ENCODE measurements at regions not wholly inside any gene's neighbourhood (a gene's known extent, or its start where the extent isn't known, plus 50 kb on each side); places are given as distances from the start of the nearest gene placed in this dataset.

- DNase-seq (ENCODE audit: low read depth): no peak
- TF ChIP-seq CTCF (IDR thresholded peaks at IDR 0.05; ENCODE audit: low read depth, low read length) (no peak), MYC (IDR thresholded peaks at IDR 0.05; ENCODE audit: low read depth, low read length) (no peak), MAX (IDR thresholded peaks at IDR 0.05; ENCODE audit: low read depth, low read length) (no peak), POLR2A (IDR thresholded peaks at IDR 0.05; ENCODE audit: extremely low read depth, insufficient read length) (no peak)
- no peak overlapping the region for H3K4me3 ChIP-seq (ENCODE audit: low read depth, low read length)
These were observed 210.0 kb upstream of the PPP2R3A start for GRCh38 chr3:135755330-135756105.

- no peak overlapping the region for H3K4me3 ChIP-seq (ENCODE audit: low read depth, low read length)
- TF ChIP-seq POLR2A (IDR thresholded peaks at IDR 0.05; ENCODE audit: extremely low read depth, insufficient read length) (no peak), CTCF (IDR thresholded peaks at IDR 0.05; ENCODE audit: low read depth, low read length) (no peak), MYC (IDR thresholded peaks at IDR 0.05; ENCODE audit: low read depth, low read length) (no peak), MAX (IDR thresholded peaks at IDR 0.05; ENCODE audit: low read depth, low read length) (no peak)
- no peak for DNase-seq (ENCODE audit: low read depth)
These were observed 209.3 kb upstream of the PPP2R3A start for GRCh38 chr3:135756106-135756668.

GRCh38 chr3:135757421-135757820, 208.1 kb upstream of the PPP2R3A start:
- no peak for TF ChIP-seq POLR2A (IDR thresholded peaks at IDR 0.05; ENCODE audit: extremely low read depth, insufficient read length)
- TF ChIP-seq CTCF (IDR thresholded peaks at IDR 0.05; ENCODE audit: low read depth, low read length): no peak
- no peak for TF ChIP-seq MAX (IDR thresholded peaks at IDR 0.05; ENCODE audit: low read depth, low read length)
- TF ChIP-seq MYC (IDR thresholded peaks at IDR 0.05; ENCODE audit: low read depth, low read length): no peak
- no peak overlapping the region for H3K4me3 ChIP-seq (ENCODE audit: low read depth, low read length)
- no peak for DNase-seq (ENCODE audit: low read depth)

GRCh38 chr3:135758961-135759360, 206.6 kb upstream of the PPP2R3A start:
- no peak for DNase-seq (ENCODE audit: low read depth)
- TF ChIP-seq MYC (IDR thresholded peaks at IDR 0.05; ENCODE audit: low read depth, low read length): no peak
- TF ChIP-seq MAX (IDR thresholded peaks at IDR 0.05; ENCODE audit: low read depth, low read length): no peak
- TF ChIP-seq CTCF (IDR thresholded peaks at IDR 0.05; ENCODE audit: low read depth, low read length): no peak
- no peak for TF ChIP-seq POLR2A (IDR thresholded peaks at IDR 0.05; ENCODE audit: extremely low read depth, insufficient read length)
- H3K4me3 ChIP-seq (ENCODE audit: low read depth, low read length): no peak overlapping the region

- DNase-seq (ENCODE audit: low read depth): no peak
- H3K4me3 ChIP-seq (ENCODE audit: low read depth, low read length): no peak overlapping the region
These were observed 205.9 kb upstream of the PPP2R3A start for GRCh38 chr3:135759651-135760050.

More at GRCh38 chr3:135759651-135760050, 205.9 kb upstream of the PPP2R3A start:
- TF ChIP-seq MAX (IDR thresholded peaks at IDR 0.05; ENCODE audit: low read depth, low read length): no peak
- TF ChIP-seq MYC (IDR thresholded peaks at IDR 0.05; ENCODE audit: low read depth, low read length): no peak
- TF ChIP-seq CTCF (IDR thresholded peaks at IDR 0.05; ENCODE audit: low read depth, low read length): no peak
- no peak for TF ChIP-seq POLR2A (IDR thresholded peaks at IDR 0.05; ENCODE audit: extremely low read depth, insufficient read length)
